Tibial nerve (tissue), 4 donors: ENCODE measurements at regions not wholly inside any gene's neighbourhood (a gene's known extent, or its start where the extent isn't known, plus 50 kb on each side); places are given as distances from the start of the nearest gene placed in this dataset.
"Not testable (repeated sequence)": the region's sequence is repeated elsewhere in the genome, so short reads cannot be mapped to it uniquely, and the experiment has no call there.

Experiments
- DNase-seq, 2 donors: peaks; one replicate each; pipeline ENCODE4 v3.0.0-alpha.2; 2019; ENCODE audit warnings: low spot score in 2 of 2
- H3K27ac ChIP-seq, 4 donors: fragments of 200-600 bp; sonication (generic) in 3 of 4; one replicate each; pipeline ENCODE4 v1.5.1; 2017 to 2019; ENCODE audit warnings: mild to moderate bottlenecking in 1 of 4
- H3K27me3 ChIP-seq, 2 donors: fragments of 200-600 bp; sonication (generic) in 1 of 2; one replicate each; pipeline versions ENCODE4 v1.5.1 to v1.6.0; 2017 to 2019
- H3K36me3 ChIP-seq, 3 donors: fragments of 200-600 bp; sonication (generic); one replicate each; pipeline ENCODE4 v1.5.1; 2018 to 2019
- H3K4me1 ChIP-seq, 4 donors: fragments of 200-600 bp; sonication (generic) in 3 of 4; one replicate each; pipeline ENCODE4 v1.5.1; 2017 to 2019
- H3K4me3 ChIP-seq, 4 donors: fragments of 200-600 bp; sonication (generic) in 3 of 4; one replicate each; pipeline ENCODE4 v1.5.1; 2017 to 2019; ENCODE audit warnings: mild to moderate bottlenecking in 1 of 4, moderate library complexity in 1 of 4
- H3K9me3 ChIP-seq, 4 donors: fragments of 200-600 bp; sonication (generic) in 3 of 4; one replicate each; pipeline ENCODE4 v1.5.1; 2017 to 2019
- EP300 ChIP-seq, 2 donors: sonication (generic); formaldehyde crosslinking; IDR thresholded peaks; one replicate each; pipeline ENCODE4 v1.6.1; 2017; ENCODE audit warnings: antibody characterized with exemption in 2 of 2, mild to moderate bottlenecking in 1 of 2
- POLR2A ChIP-seq, 2 donors: fragments of 450-650 bp; IDR thresholded peaks; one replicate each; pipeline ENCODE4 v1.6.1; 2017; ENCODE audit warnings: antibody characterized with exemption in 2 of 2, mild to moderate bottlenecking in 2 of 2, moderate library complexity in 2 of 2
- WGBS, 2 donors: methylation state at CpG; one replicate each; pipeline ENCODE4 v1.1.5; 2018; 5-methylcytosine and 5-hydroxymethylcytosine counted together
- TF ChIP-seq, protein P1 (sequence below), 5 experiments: fragments of 200-600 bp in 3 of 5; fragments of 450-650 bp in 2 of 5; sonication (generic) in 3 of 5; IDR thresholded peaks; one replicate each; pipeline ENCODE4 v1.5.1; 2016 to 2019; ENCODE audit warnings: antibody characterized with exemption in 5 of 5, mild to moderate bottlenecking in 3 of 5, moderate library complexity in 2 of 5

DNA sequence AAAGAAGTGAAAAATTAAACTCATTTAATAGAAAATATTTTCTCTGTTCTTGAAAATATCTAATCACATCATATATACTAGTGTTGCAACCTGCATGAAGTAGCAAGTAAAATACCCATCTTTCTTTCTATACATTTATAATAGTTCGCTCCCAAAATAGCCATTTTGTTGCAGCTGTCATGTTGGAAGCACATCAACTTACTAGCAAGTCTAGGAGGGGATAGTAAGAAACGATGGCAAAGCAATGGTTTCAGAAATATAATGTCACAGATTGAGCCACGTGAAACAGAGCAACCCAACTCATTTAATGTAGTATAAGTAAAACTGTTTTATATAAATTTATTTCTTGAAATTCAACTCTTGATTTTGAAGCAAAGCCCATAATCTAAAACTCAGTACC, 521.8 kb downstream of the LRRIQ3 start:
- Histone ChIP-seq H3K9me3 (no peaks in the 10 kb centered on the region), H3K27ac (no peak overlapping the region), H3K4me1 (no peaks in the 10 kb centered on the region), H3K4me3 (no peak overlapping the region), H3K36me3 (no peaks in the 10 kb centered on the region), H3K27me3 (no peaks in the 10 kb centered on the region)
- no peak for DNase-seq
- TF ChIP-seq EP300 (IDR thresholded peaks at IDR 0.05) (no peak), POLR2A (IDR thresholded peaks at IDR 0.05) (no peak)
- TF ChIP-seq, protein P1, sequence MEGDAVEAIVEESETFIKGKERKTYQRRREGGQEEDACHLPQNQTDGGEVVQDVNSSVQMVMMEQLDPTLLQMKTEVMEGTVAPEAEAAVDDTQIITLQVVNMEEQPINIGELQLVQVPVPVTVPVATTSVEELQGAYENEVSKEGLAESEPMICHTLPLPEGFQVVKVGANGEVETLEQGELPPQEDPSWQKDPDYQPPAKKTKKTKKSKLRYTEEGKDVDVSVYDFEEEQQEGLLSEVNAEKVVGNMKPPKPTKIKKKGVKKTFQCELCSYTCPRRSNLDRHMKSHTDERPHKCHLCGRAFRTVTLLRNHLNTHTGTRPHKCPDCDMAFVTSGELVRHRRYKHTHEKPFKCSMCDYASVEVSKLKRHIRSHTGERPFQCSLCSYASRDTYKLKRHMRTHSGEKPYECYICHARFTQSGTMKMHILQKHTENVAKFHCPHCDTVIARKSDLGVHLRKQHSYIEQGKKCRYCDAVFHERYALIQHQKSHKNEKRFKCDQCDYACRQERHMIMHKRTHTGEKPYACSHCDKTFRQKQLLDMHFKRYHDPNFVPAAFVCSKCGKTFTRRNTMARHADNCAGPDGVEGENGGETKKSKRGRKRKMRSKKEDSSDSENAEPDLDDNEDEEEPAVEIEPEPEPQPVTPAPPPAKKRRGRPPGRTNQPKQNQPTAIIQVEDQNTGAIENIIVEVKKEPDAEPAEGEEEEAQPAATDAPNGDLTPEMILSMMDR (IDR thresholded peaks at IDR 0.05), result no peak
- WGBS, 2 donors, result 74 to 83% methylated on average over 3 of the region's 3 CpGs

DNA sequence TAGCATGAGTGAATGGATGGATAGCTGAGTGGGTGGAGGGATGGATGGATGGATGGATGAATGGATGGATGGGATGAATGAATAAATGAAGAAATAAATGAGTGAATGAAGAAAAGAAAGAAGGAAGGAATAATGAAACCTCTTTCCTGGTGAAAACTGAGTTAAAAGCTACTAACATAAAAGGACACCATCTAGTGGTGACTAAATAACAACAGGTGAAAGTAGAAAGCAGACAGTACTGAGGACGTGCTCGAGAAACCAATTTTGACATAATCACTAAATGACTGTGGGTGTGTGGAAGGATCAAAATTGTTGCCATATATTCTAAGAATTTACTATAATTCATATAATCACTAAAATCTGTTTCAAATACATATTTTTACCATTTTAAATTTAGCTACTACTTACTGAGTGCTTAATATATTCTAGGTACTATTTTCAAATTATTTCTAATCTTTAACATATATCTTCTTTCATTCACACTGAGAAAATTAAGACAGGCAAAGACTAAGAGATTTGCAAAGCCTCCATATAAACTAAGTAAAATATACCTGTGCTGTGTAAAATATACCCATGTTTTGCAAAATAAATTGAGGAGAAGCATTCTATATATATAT, 522.9 kb downstream of the LRRIQ3 start:
- H3K4me3 ChIP-seq, result no peak overlapping the region
- no peaks in the 10 kb centered on the region for H3K36me3 ChIP-seq
- no peak for DNase-seq
- 5 to 19% methylated on average over 2 of the region's 2 CpGs for WGBS, 2 donors
- TF ChIP-seq, protein P1 (IDR thresholded peaks at IDR 0.05), result peak in 4 of 5 experiments; percentile 22 to 42 (median 32)
- TF ChIP-seq EP300 (IDR thresholded peaks at IDR 0.05), result no peak
- no peaks in the 10 kb centered on the region for H3K4me1 ChIP-seq
- no peaks in the 10 kb centered on the region for H3K9me3 ChIP-seq
- H3K27me3 ChIP-seq, result no peaks in the 10 kb centered on the region
- H3K27ac ChIP-seq, result no peak overlapping the region

GRCh38 chr1:73673971-73674370, 524.0 kb downstream of the LRRIQ3 start:
- H3K9me3 ChIP-seq, result no peaks in the 10 kb centered on the region
- no peak for DNase-seq
- H3K4me3 ChIP-seq, result no peak overlapping the region
- TF ChIP-seq EP300 (IDR thresholded peaks at IDR 0.05), result no peak
- TF ChIP-seq, protein P1 (IDR thresholded peaks at IDR 0.05), result no peak
- TF ChIP-seq POLR2A (IDR thresholded peaks at IDR 0.05), result no peak
- no peaks in the 10 kb centered on the region for H3K4me1 ChIP-seq
- no peak overlapping the region for H3K27ac ChIP-seq
- 49% methylated on average over 1 of the region's 1 CpG for WGBS, 2 donors
- no peaks in the 10 kb centered on the region for H3K36me3 ChIP-seq
- no peaks in the 10 kb centered on the region for H3K27me3 ChIP-seq

- Histone ChIP-seq H3K9me3 (peaks cover 0 to 12% (median 0%) of the 10 kb centered on the region in 4 donors), H3K27ac (no peak overlapping the region), H3K4me3 (no peak overlapping the region), H3K27me3 (no peaks in the 10 kb centered on the region), H3K4me1 (no peaks in the 10 kb centered on the region), H3K36me3 (no peaks in the 10 kb centered on the region)
- WGBS, 2 donors, result 86 to 89% methylated on average over 1 of the region's 1 CpG
- no peak for DNase-seq
- TF ChIP-seq EP300 (IDR thresholded peaks at IDR 0.05) (no peak), POLR2A (IDR thresholded peaks at IDR 0.05) (no peak)
- TF ChIP-seq, protein P1 (IDR thresholded peaks at IDR 0.05), result no peak
Measured at GRCh38 chr1:73671530-73671929, 526.4 kb downstream of the LRRIQ3 start.

DNA sequence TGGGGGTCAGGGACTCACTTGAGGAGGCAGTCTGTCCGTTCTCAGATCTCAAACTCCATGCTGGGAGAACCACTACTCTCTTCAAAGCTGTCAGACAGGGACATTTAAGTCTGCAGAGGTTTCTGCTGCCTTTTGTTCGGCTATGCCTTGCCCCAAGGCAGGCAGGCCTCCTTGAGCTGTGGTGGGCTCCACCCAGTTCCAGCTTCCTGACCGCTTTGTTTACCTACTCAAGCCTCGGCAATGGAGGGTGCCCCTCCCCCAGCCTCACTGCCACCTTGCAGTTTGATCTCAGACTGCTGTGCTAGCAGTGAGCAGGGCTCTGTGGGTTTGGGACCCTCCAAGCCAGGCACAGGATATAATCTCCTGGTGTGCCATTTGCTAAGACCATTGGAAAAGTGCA, 530.0 kb downstream of the LRRIQ3 start:
- not testable (repeated sequence) for H3K36me3 ChIP-seq, DNase-seq

GRCh38 chr1:73662526-73662925, 535.5 kb downstream of the LRRIQ3 start:
- peaks cover 0 to 6% (median 2%) of the 10 kb centered on the region in 4 donors for H3K9me3 ChIP-seq
- no peak for TF ChIP-seq POLR2A (IDR thresholded peaks at IDR 0.05)
- TF ChIP-seq, protein P1 (IDR thresholded peaks at IDR 0.05), result no peak
- TF ChIP-seq EP300 (IDR thresholded peaks at IDR 0.05), result no peak
- 87 to 88% methylated on average over 2 of the region's 2 CpGs for WGBS, 2 donors
- H3K27ac ChIP-seq, result no peak overlapping the region
- H3K36me3 ChIP-seq, result no peaks in the 10 kb centered on the region
- DNase-seq, result no peak
- no peaks in the 10 kb centered on the region for H3K4me1 ChIP-seq
- no peaks in the 10 kb centered on the region for H3K27me3 ChIP-seq
- no peak overlapping the region for H3K4me3 ChIP-seq

More for the DNA sequence above, 530.0 kb downstream of the LRRIQ3 start:
- not testable (repeated sequence) for H3K27me3 ChIP-seq, H3K27ac ChIP-seq, H3K4me3 ChIP-seq, H3K4me1 ChIP-seq
- peaks cover 0 to 12% (median 0%) of the 10 kb centered on the region in 4 donors for H3K9me3 ChIP-seq
- 91 to 93% methylated on average over 3 to 4 of the region's 4 CpGs for WGBS, 2 donors
